ENCODE measurements at regions not wholly inside any gene's neighbourhood (a gene's known extent, or its start where the extent isn't known, plus 50 kb on each side); places are given as distances from the start of the nearest gene placed in this dataset.

GRCh38 chr12:27183342-27183741 is 60.7 kb upstream of the STK38L start:
- H3K27ac Mint-ChIP-seq (ENCODE audit: unreplicated experiment) = no peak overlapping the region
- H3K36me3 Mint-ChIP-seq (ENCODE audit: low read depth) = no peaks in the 10 kb centered on the region
- H3K9me3 Mint-ChIP-seq = no peaks in the 10 kb centered on the region
- no peaks in the 10 kb centered on the region for H3K4me1 Mint-ChIP-seq
- no peak for DNase-seq (ENCODE audit: low read depth, low spot score)
- H3K4me3 Mint-ChIP-seq = no peak overlapping the region
- no peak for TF ChIP-seq CTCF (conservative IDR thresholded peaks at IDR 0.05)
- no peaks in the 10 kb centered on the region for H3K27me3 Mint-ChIP-seq (ENCODE audit: low read depth)

GRCh38 chr12:27185234-27186021 is 58.7 kb upstream of the STK38L start:
- Mint-ChIP-seq H3K27me3 (ENCODE audit: low read depth) (no peaks in the 10 kb centered on the region), H3K9me3 (peaks cover 2% of the 10 kb centered on the region), H3K4me1 (no peaks in the 10 kb centered on the region), H3K4me3 (no peak overlapping the region), H3K27ac (ENCODE audit: unreplicated experiment) (no peak overlapping the region), H3K36me3 (ENCODE audit: low read depth) (no peaks in the 10 kb centered on the region)
- no peak for DNase-seq (ENCODE audit: low read depth, low spot score)
- no peak for TF ChIP-seq CTCF (conservative IDR thresholded peaks at IDR 0.05)

GRCh38 chr12:27186022-27186839 is 57.9 kb upstream of the STK38L start:
- Mint-ChIP-seq H3K4me3 (no peak overlapping the region), H3K27ac (ENCODE audit: unreplicated experiment) (no peak overlapping the region), H3K27me3 (ENCODE audit: low read depth) (no peaks in the 10 kb centered on the region), H3K4me1 (no peaks in the 10 kb centered on the region), H3K9me3 (peaks cover 2% of the 10 kb centered on the region), H3K36me3 (ENCODE audit: low read depth) (no peaks in the 10 kb centered on the region)
- no peak for DNase-seq (ENCODE audit: low read depth, low spot score)
- no peak for TF ChIP-seq CTCF (conservative IDR thresholded peaks at IDR 0.05)

DNA sequence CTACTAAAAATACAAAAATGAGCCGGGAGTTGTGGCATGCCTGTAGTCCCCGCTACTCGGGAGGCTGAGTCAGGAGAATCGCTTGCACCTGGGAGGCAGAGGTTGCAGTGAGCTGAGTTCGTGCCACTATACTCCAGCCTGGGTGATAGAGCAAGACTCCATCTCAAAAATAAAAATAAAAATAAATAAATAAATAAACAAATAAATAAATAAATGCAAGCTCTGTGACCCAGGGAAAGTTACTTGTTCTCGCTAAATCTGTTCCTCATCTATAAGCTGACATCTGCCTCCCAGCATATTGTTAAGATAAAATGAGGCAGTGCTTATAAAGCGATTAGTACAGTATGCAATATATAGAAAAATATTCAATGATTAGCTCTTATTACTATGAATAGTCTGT is 56.4 kb upstream of the STK38L start:
- no peaks in the 10 kb centered on the region for H3K36me3 Mint-ChIP-seq (ENCODE audit: low read depth)
- H3K4me3 Mint-ChIP-seq = no peak overlapping the region
- TF ChIP-seq CTCF (conservative IDR thresholded peaks at IDR 0.05) = no peak
- DNase-seq (ENCODE audit: low read depth, low spot score) = no peak
- H3K4me1 Mint-ChIP-seq = peaks cover 5% of the 10 kb centered on the region
- H3K27me3 Mint-ChIP-seq (ENCODE audit: low read depth) = no peaks in the 10 kb centered on the region
- H3K27ac Mint-ChIP-seq (ENCODE audit: unreplicated experiment) = no peak overlapping the region
- H3K9me3 Mint-ChIP-seq = peaks cover 2% of the 10 kb centered on the region

GRCh38 chr12:27190761-27191160 is 53.3 kb upstream of the STK38L start:
- Mint-ChIP-seq H3K36me3 (ENCODE audit: low read depth) (no peaks in the 10 kb centered on the region), H3K9me3 (peaks cover 2% of the 10 kb centered on the region), H3K27me3 (ENCODE audit: low read depth) (no peaks in the 10 kb centered on the region), H3K27ac (ENCODE audit: unreplicated experiment) (no peak overlapping the region), H3K4me3 (no peak overlapping the region), H3K4me1 (peaks cover 9% of the 10 kb centered on the region)
- no peak for TF ChIP-seq CTCF (conservative IDR thresholded peaks at IDR 0.05)
- DNase-seq (ENCODE audit: low read depth, low spot score) = no peak

Data from neural crest cell (in vitro differentiated cells).